Activated CD4-positive, alpha-beta memory T cell treated with anti-CD3 and anti-CD28 coated beads, Interleukin-2, amount 10 ng/mL, durations not matched to agents 7 days and 5 days (primary cell): ENCODE measurements at regions not wholly inside any gene's neighbourhood (a gene's known extent, or its start where the extent isn't known, plus 50 kb on each side); places are given as distances from the start of the nearest gene placed in this dataset.

ENCODE experiments used
- CTCF ChIA-PET: fragments of 350-600 bp; sonication (Branson Sonifier 250); formaldehyde crosslinking; loops from one replicate; lab custom pipeline; 2021; ENCODE audit warnings: antibody characterized with exemption, inconsistent platforms; lab: Charles Lee
- POLR2A ChIA-PET: fragments of 350-600 bp; sonication (Branson Sonifier 250); formaldehyde crosslinking; loops from one replicate; lab custom pipeline; 2021; ENCODE audit warnings: antibody characterized with exemption; lab: Charles Lee
- DNase-seq: peaks from one replicate; pipeline ENCODE4 v3.0.0-alpha.2; 2020
- H3K27ac Mint-ChIP-seq: one replicate; pipeline ENCODE4 v1.8.0; 2021; ENCODE audit warnings: mild to moderate bottlenecking, mixed read lengths
- H3K27me3 Mint-ChIP-seq: one replicate; pipeline ENCODE4 v1.8.0; 2021; ENCODE audit warnings: mixed read lengths
- H3K36me3 Mint-ChIP-seq: one replicate; pipeline ENCODE4 v1.8.0; 2021; ENCODE audit warnings: low read depth, mixed read lengths
- H3K4me1 Mint-ChIP-seq: one replicate; pipeline ENCODE4 v1.8.0; 2021; ENCODE audit warnings: mixed read lengths
- H3K4me3 Mint-ChIP-seq: one replicate; pipeline ENCODE4 v1.8.0; 2021; ENCODE audit warnings: mild to moderate bottlenecking, mixed read lengths
- H3K9me3 Mint-ChIP-seq: one replicate; pipeline ENCODE4 v1.8.0; 2021; ENCODE audit warnings: mixed read lengths

DNA sequence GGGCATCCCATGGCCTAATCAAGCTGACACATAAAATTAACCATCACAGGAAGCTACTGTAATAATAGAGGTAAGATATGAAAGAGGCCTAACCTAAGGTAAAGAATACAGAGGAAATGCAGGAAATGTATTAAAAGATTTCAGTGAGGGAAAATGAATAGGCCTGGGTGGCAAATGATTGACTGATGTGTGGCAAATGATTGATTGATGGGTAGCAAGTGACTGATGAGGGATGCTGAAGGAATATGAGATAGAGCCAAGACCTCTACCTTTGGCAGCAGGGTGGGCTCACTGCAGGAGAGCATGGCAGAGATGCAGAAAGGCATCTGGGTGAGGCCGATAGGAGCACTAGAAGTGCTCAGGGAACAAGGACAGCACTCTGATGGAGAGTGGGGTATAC is 172.9 kb downstream of the KCTD12 start:
- H3K4me1 Mint-ChIP-seq: no peaks in the 10 kb centered on the region
- CTCF ChIA-PET: no interaction called here
- no peaks in the 10 kb centered on the region for H3K27me3 Mint-ChIP-seq
- no peaks in the 10 kb centered on the region for H3K9me3 Mint-ChIP-seq
- H3K36me3 Mint-ChIP-seq: no peaks in the 10 kb centered on the region
- POLR2A ChIA-PET: no interaction called here
- no peak overlapping the region for H3K4me3 Mint-ChIP-seq
- DNase-seq: no peak
- no peak overlapping the region for H3K27ac Mint-ChIP-seq

GRCh38 chr13:76711550-76712182 is 174.5 kb downstream of the KCTD12 start:
- no peaks in the 10 kb centered on the region for H3K36me3 Mint-ChIP-seq
- no peaks in the 10 kb centered on the region for H3K27me3 Mint-ChIP-seq
- DNase-seq: no peak
- ChIA-PET CTCF (no interaction called here), POLR2A (no interaction called here)
- no peaks in the 10 kb centered on the region for H3K4me1 Mint-ChIP-seq
- H3K4me3 Mint-ChIP-seq: no peak overlapping the region
- H3K27ac Mint-ChIP-seq: no peak overlapping the region
- H3K9me3 Mint-ChIP-seq: no peaks in the 10 kb centered on the region

DNA sequence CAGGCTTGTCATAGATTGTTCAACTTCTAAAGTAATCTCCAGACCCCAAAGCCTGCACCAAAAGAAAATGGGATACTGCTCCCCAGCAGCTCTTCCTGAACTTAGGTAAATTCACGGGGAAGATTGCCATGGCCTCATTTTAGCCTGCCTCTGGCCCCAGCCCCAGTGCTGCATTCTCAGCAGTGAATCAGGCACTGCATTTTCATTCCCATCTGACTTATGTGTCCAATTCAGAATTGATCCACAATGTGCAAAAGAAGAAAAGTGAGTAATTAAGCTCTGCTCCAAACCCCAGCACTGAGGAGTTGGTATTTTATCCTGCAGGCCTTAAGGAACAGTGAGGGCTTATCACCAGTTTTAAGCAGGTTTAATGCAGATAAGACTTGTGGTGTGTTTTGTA is 176.4 kb downstream of the KCTD12 start:
- H3K27me3 Mint-ChIP-seq: no peaks in the 10 kb centered on the region
- H3K4me1 Mint-ChIP-seq: no peaks in the 10 kb centered on the region
- no peak overlapping the region for H3K27ac Mint-ChIP-seq
- no peaks in the 10 kb centered on the region for H3K36me3 Mint-ChIP-seq
- no peak for DNase-seq
- no peaks in the 10 kb centered on the region for H3K9me3 Mint-ChIP-seq
- ChIA-PET POLR2A (no interaction called here), CTCF (no interaction called here)
- no peak overlapping the region for H3K4me3 Mint-ChIP-seq

DNA sequence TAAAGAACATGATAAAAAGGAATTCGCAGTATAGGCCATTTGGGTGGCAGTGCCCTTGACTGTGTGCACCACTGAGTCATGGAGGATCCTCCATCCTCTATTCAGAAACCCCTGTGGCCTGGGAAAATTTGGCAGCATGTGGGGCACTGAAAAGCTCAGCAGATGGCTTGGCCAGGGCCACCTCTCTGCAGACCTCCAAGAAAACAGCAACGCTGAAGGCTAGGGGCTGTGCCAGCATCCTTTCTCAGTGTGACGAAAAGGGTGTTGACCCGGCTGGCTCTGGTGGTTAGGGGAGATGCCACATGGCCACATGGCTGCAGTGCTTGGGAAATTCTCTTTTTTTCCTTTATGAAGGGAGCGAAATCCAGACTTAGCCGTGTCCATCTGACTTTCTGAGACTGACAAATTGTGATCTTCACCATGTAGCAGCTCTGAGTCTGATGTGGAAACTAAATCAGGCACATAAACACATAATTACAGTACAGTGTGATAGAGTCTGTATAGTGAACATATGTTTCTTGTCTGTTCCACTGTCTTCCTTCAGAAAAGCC is 178.0 kb downstream of the KCTD12 start:
- no peaks in the 10 kb centered on the region for H3K36me3 Mint-ChIP-seq
- H3K27ac Mint-ChIP-seq: no peak overlapping the region
- DNase-seq: no peak
- POLR2A ChIA-PET: no interaction called here
- H3K4me1 Mint-ChIP-seq: no peaks in the 10 kb centered on the region
- no peaks in the 10 kb centered on the region for H3K9me3 Mint-ChIP-seq
- CTCF ChIA-PET: no interaction called here
- no peak overlapping the region for H3K4me3 Mint-ChIP-seq
- H3K27me3 Mint-ChIP-seq: peaks cover 2% of the 10 kb centered on the region

DNA sequence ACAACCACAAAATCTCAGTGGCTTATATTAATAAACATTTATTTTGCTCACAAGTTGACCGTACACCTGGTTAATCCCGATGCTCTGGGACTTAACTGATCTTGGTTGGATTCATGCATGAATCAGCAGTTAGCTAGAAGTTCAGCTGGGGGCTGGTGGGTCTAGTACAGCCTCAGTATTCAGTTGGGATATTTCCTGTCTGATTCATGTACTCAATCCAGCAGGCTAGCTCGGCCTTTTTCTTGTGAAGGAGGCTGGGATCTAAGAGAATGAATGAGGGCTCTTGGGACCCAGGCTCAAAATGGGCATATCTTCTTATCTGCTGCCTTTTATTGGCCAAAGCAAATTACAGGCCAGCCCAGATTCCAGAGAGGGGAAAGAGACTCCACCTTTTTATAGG is 178.8 kb downstream of the KCTD12 start:
- no peaks in the 10 kb centered on the region for H3K36me3 Mint-ChIP-seq
- H3K27ac Mint-ChIP-seq: no peak overlapping the region
- ChIA-PET CTCF (no interaction called here), POLR2A (no interaction called here)
- no peak for DNase-seq
- H3K27me3 Mint-ChIP-seq: peaks cover 2% of the 10 kb centered on the region
- H3K4me3 Mint-ChIP-seq: no peak overlapping the region
- H3K4me1 Mint-ChIP-seq: no peaks in the 10 kb centered on the region
- H3K9me3 Mint-ChIP-seq: no peaks in the 10 kb centered on the region

GRCh38 chr13:76703621-76704288 is 182.4 kb downstream of the KCTD12 start:
- POLR2A ChIA-PET: no interaction called here
- H3K9me3 Mint-ChIP-seq: no peaks in the 10 kb centered on the region
- H3K36me3 Mint-ChIP-seq: no peaks in the 10 kb centered on the region
- H3K27ac Mint-ChIP-seq: no peak overlapping the region
- peaks cover 2% of the 10 kb centered on the region for H3K27me3 Mint-ChIP-seq
- H3K4me3 Mint-ChIP-seq: no peak overlapping the region
- DNase-seq: no peak
- H3K4me1 Mint-ChIP-seq: no peaks in the 10 kb centered on the region
- CTCF ChIA-PET: interaction anchor here (0.7 kb wide), 1 partner anchor 82 kb away, joined by 4 read pairs; no protein-coding TSS in a partner anchor

DNA sequence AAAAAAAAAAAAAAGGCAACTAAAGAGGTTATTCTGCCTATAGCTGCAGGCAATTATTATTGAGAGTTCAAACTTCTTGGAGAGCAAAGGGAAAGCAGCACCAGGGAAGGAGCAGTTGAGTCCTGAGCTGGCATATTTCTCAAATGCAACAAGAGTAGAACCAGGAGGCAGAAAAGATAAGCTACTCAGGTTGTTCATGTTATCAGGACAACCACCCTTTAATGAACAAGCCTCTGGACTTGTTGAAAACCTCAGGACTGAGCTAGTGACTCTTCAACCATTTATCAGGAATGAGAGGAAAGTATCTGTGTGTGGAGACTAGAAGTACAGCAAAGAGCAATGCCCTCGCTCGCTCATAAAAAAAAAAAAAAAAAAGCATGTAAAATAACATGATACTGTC is 183.0 kb downstream of the KCTD12 start:
- Mint-ChIP-seq H3K27me3 (peaks cover 2% of the 10 kb centered on the region), H3K4me1 (no peaks in the 10 kb centered on the region), H3K4me3 (no peak overlapping the region), H3K9me3 (no peaks in the 10 kb centered on the region), H3K27ac (no peak overlapping the region), H3K36me3 (no peaks in the 10 kb centered on the region)
- CTCF ChIA-PET: interaction anchor here (0.7 kb wide), 1 partner anchor 82 kb away, joined by 4 read pairs; no protein-coding TSS in a partner anchor
- POLR2A ChIA-PET: no interaction called here
- no peak for DNase-seq

GRCh38 chr13:76697288-76697687 is 188.9 kb downstream of the KCTD12 start:
- ChIA-PET POLR2A (no interaction called here), CTCF (no interaction called here)
- Mint-ChIP-seq H3K4me1 (no peaks in the 10 kb centered on the region), H3K27ac (no peak overlapping the region), H3K4me3 (no peak overlapping the region), H3K27me3 (peaks cover 5% of the 10 kb centered on the region), H3K9me3 (no peaks in the 10 kb centered on the region), H3K36me3 (no peaks in the 10 kb centered on the region)
- no peak for DNase-seq

GRCh38 chr13:76696370-76696769 is 189.8 kb downstream of the KCTD12 start:
- DNase-seq: no peak
- Mint-ChIP-seq H3K27ac (no peak overlapping the region), H3K36me3 (no peaks in the 10 kb centered on the region), H3K4me3 (no peak overlapping the region), H3K27me3 (peaks cover 5% of the 10 kb centered on the region), H3K4me1 (no peaks in the 10 kb centered on the region), H3K9me3 (no peaks in the 10 kb centered on the region)
- ChIA-PET CTCF (no interaction called here), POLR2A (no interaction called here)

GRCh38 chr13:76693086-76693485 is 193.1 kb downstream of the KCTD12 start:
- DNase-seq: no peak
- CTCF ChIA-PET: no interaction called here
- Mint-ChIP-seq H3K4me3 (no peak overlapping the region), H3K27ac (no peak overlapping the region), H3K36me3 (no peaks in the 10 kb centered on the region), H3K9me3 (no peaks in the 10 kb centered on the region), H3K4me1 (no peaks in the 10 kb centered on the region), H3K27me3 (peaks cover 5% of the 10 kb centered on the region)
- POLR2A ChIA-PET: no interaction called here

GRCh38 chr13:76692346-76692745 is 193.9 kb downstream of the KCTD12 start:
- H3K27me3 Mint-ChIP-seq: peaks cover 5% of the 10 kb centered on the region
- no peak for DNase-seq
- no peaks in the 10 kb centered on the region for H3K36me3 Mint-ChIP-seq
- H3K9me3 Mint-ChIP-seq: no peaks in the 10 kb centered on the region
- ChIA-PET CTCF (no interaction called here), POLR2A (no interaction called here)
- H3K27ac Mint-ChIP-seq: no peak overlapping the region
- no peaks in the 10 kb centered on the region for H3K4me1 Mint-ChIP-seq
- no peak overlapping the region for H3K4me3 Mint-ChIP-seq

GRCh38 chr13:76690611-76691010 is 195.6 kb downstream of the KCTD12 start:
- Mint-ChIP-seq H3K9me3 (no peaks in the 10 kb centered on the region), H3K27ac (no peak overlapping the region), H3K4me3 (no peak overlapping the region), H3K27me3 (peaks cover 2% of the 10 kb centered on the region), H3K36me3 (no peaks in the 10 kb centered on the region), H3K4me1 (no peaks in the 10 kb centered on the region)
- CTCF ChIA-PET: interaction anchor here (0.7 kb wide), 1 partner anchor 52 kb away, joined by 3 read pairs; no protein-coding TSS in a partner anchor
- no peak for DNase-seq
- POLR2A ChIA-PET: no interaction called here

- POLR2A ChIA-PET: no interaction called here
Observed at GRCh38 chr13:76687467-76687866, 198.7 kb downstream of the KCTD12 start.

More at GRCh38 chr13:76687467-76687866, 198.7 kb downstream of the KCTD12 start:
- H3K4me3 Mint-ChIP-seq: no peak overlapping the region
- H3K36me3 Mint-ChIP-seq: no peaks in the 10 kb centered on the region
- H3K27me3 Mint-ChIP-seq: no peaks in the 10 kb centered on the region
- H3K4me1 Mint-ChIP-seq: no peaks in the 10 kb centered on the region
- H3K9me3 Mint-ChIP-seq: no peaks in the 10 kb centered on the region
- CTCF ChIA-PET: no interaction called here
- H3K27ac Mint-ChIP-seq: no peak overlapping the region
- no peak for DNase-seq
